Left renal pelvis (tissue), 4 donors: ENCODE measurements at regions not wholly inside any gene's neighbourhood (a gene's known extent, or its start where the extent isn't known, plus 50 kb on each side); places are given as distances from the start of the nearest gene placed in this dataset.
"Not testable (repeated sequence)": the region's sequence is repeated elsewhere in the genome, so short reads cannot be mapped to it uniquely, and the experiment has no call there.

Experiments
- DNase-seq, 4 donors: peaks; one replicate each; pipeline ENCODE4 v3.0.0-alpha.2; 2013; ENCODE audit warnings: low read depth in 4 of 4, low spot score in 3 of 4

DNA sequence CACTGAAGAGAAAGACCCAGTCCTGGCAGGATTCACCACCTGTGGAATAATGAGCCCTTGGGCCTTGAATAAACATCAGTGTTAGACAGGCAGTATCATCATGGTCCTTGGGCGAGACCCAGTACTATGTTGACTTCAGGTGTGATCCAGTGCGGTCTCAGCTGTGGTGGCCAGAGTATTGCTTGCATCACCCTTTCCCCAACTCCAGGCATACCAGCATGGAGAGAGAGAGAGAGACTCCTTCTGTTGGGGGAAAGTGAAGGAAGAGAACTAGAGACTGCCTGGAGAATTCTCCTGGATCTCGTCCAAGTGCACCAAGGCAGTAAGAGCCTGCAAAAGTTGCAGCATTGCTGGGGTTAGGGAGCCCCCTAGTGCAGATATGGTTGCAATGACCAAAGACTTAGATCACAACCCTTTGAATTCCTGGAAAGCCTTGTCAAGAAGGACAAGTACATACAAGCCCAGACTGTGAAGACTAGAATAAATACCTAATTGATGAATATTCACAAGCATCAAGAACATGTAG, 61.1 kb upstream of the VAMP7 start:
- DNase-seq: peak; percentile 22 to 52 (median 36)

GRCh38 chrX:155819525-155819924, 61.6 kb upstream of the VAMP7 start:
- DNase-seq: no peak

- DNase-seq: not testable (repeated sequence)
Measured at GRCh38 chrX:155814391-155814790, 66.8 kb upstream of the VAMP7 start.

DNA sequence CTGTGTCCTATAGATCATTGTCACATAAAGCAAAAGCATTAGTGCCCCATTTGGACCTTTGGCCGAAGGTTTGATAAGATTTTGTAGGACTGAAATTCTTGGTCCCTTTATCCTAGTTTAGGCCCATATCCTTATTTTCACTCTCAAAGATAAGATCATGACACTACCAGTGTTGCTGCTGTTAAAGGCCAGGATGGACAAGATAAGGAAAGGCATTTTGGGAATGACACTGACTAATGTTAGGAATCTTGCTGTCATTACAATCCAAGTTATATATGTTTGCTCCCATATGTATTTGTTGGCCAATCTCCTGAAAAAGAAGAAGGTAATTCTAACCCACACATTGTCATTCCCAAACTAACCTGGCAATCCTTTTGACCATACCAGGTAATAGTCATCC, 101.3 kb upstream of the VAMP7 start:
- DNase-seq: no peak

DNA sequence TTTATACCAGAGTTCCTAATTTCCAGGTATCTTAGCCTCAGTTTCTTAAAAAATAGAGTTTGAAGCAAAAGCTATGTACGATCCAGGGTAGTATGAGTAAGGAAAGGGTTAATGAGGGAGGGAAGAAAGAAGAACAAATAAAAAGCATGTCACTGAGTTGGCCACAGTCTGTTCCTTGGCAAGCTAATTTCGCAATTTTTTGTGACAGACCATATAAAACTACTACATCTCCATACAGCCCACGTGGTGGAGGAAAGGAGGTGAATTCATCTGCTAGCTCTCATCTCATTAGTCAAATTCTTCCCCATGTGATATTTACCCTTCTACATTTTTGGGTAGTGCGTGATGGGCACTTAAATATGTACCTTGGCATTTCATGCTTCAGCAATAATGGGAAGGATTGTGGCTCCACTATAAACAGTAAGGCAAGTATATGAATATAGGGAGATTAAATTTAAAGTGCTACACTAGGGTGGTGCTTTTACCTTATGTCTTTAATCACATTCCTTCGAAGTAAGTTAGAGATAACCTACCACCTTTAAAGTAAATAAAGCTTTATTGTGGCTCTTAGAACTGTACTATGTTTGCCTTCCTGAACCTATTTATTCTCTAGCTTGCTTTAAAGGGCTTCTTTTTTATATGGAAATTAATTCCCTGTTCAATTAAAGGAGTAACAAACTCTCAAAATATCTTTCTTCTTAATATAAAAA, 102.1 kb upstream of the VAMP7 start:
- no peak for DNase-seq

DNA sequence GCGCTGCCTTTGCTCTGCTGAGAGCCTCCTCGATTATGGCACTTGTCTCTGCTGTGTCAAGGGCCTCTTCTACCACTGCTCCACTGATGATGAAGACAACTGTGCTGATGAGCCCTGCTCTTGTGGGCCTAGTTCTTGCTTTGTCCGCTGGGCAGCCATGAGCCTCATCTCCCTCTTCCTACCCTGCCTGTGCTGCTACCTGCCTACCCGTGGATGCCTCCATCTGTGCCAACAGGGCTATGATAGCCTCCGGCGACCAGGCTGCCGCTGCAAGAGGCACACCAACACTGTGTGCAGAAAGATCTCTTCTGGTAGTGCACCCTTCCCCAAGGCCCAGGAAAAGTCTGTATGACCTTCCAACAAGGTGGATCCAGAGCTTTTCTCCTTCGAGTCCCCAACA, 106.8 kb upstream of the VAMP7 start:
- no peak for DNase-seq

- DNase-seq: no peak
Measured at GRCh38 chrX:155767876-155768769, 113.0 kb upstream of the VAMP7 start.

DNA sequence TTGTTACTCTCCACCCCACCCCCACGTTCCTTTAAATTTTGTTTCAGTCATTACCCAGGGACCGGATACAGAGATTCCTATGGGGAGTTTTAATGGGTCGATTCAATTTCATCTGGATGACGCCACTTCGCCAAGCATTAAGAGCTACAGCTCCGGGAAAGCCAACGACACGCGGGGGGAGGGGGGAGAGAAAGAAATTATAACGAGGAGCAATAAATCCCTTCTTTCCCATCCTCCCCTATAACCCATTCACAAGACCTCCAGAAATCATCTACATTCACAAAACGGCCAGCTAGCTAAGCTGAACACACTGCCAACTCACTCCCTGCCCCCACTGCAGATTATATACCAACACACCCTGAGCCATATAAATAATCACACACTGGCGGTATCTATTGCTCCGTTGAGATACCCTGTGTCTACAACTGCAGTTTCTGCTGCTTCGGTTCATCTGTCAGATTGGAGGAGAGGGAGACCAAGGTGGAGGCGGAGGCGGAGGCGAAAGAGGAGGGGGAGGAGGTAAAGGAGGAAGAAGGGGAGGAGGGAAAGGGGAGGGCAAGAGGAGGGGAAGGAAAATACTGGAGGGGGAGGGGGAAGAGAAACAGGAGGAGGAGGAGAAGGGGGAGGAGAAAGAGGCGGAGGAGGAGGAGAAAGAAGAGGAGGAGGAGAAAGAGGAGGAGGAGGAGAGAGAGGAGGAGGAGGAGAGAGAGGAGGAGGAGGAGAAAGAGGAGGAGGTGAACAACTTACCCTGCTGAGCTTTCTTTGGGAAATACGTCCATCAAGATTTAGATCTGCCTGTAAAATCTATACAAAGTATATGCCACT, 113.9 kb upstream of the VAMP7 start:
- DNase-seq: peak in 3 of 4 donors; percentile 54 to 70 (median 60)

GRCh38 chrX:155766321-155766720, 114.8 kb upstream of the VAMP7 start:
- no peak for DNase-seq

DNA sequence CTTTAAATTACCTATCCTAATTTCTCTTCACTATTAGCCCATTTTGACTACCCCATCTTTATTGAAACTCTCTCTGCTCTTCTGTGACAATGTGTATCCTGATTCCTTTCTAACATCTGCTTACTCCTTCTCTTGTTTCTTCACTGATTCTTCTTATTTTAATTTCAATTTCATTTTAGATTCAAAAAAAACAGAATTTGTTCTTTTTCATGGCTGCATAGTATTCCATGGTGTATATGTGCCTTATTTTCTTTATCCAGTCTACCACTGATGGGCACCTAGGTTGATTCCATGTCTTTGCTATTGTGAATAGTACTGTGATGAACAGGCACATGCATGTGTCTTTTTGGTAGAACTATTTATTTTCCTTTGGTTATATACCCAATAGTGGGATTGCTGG, 120.0 kb upstream of the VAMP7 start:
- no peak for DNase-seq

- DNase-seq: no peak
Measured at GRCh38 chrX:155757046-155757759, 123.9 kb upstream of the VAMP7 start.

- DNase-seq: no peak
Measured at GRCh38 chrX:155755706-155756337, 125.3 kb upstream of the VAMP7 start.

DNA sequence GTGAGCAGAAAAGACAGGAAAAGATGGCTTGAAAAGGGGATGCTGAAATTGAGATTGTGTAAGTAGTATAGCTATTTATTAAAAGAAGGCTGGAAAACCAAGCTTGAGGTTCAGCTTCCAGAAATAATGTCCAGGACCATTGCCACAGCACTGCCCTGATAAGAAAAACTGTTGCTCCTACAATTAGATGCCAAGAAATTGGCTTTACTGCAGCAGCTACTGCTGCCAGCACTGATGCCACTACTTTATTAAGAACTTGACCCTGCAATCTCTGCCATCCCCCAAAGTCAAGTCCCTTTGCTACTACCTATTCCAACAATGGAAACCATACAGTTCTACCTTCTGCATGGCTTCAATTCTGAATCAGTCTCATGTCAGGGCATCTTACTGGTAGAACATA, 130.0 kb upstream of the VAMP7 start:
- no peak for DNase-seq

- no peak for DNase-seq
Measured at GRCh38 chrX:155747520-155747919, 133.6 kb upstream of the VAMP7 start.

DNA sequence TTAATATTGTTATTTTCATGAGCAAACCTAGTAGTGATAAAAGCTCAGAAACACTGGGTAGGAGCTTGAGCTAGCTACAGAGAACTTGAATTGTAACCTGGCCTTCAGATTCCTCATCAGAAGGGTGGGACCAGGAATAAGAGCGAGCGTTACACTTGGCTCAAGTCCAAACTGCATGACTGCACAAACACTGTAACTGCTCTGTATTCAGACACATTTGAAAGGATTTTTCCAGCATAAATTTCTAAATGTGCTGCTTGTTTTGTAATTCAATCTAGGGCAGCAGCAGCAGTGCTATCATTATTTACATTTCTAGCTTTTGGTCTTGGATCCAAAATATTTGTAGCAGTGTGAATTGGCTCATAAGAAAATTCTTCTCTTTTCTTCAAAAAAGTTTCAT, 133.0 kb upstream of the TMLHE start:
- DNase-seq: peak in 1 of 4 donors; percentile 39

- DNase-seq: no peak
Measured at GRCh38 chrX:155744534-155744933, 131.8 kb upstream of the TMLHE start.

DNA sequence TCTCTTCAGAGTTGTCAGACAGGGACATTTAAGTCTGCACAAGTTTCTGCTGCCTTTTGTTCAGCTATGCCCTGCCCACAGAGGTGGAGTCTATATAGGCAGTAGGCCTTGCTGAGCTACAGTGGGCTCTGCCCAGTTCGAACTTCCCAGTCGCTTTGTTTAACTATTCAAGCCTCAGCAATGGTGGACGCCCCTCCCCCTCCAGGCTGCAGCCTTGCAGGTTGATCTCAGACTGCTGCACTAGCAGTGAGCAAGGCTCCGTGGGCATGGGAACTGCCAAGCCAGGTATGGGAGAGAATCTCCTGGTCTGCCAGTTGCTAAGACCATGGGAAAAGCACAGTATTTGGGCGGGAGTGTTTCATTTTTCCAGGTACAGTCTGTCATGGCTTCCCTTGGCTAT, 115.6 kb upstream of the TMLHE start:
- not testable (repeated sequence) for DNase-seq

DNA sequence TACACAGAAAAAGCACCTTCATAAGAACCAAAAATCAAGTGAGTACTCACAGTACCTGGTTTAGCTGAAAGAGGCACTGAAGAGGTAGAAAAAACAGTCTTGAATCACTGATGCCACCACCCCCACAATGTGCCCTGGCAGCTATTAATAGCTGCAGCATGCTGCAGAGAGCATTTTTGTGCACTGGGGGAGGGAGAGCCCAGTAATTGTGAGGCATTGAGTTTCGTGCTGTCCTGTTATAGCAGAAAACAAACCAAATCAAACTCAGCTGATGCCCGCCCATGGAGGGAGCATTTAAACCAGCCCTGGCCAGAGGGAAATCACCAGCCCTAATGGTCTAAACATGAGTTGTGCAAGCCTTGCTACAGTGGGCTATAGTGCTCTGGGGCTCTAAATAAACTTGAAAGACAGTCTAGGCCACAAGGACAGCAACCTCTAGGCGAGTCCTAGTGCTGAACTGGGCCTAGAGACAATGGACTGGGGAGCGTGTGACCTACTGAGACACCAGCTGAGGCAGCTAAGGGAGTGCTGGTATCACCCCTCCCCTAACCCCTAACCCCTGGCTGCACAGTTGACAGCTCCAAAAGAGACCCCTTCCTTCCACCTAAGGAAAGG, 106.3 kb upstream of the TMLHE start:
- DNase-seq: peak in 2 of 4 donors; percentile 1 to 16

- DNase-seq: no peak
Measured at GRCh38 chrX:155715141-155715540, 102.4 kb upstream of the TMLHE start.
